NCI-H748 (cell line): ENCODE measurements at regions not wholly inside any gene's neighbourhood (a gene's known extent, or its start where the extent isn't known, plus 50 kb on each side); places are given as distances from the start of the nearest gene placed in this dataset.

Source experiments
- DNase-seq: peaks from one replicate; lab custom pipeline; 2025; ENCODE audit not compliant: unreplicated experiment; lab: John Stamatoyannopoulos, UW

- DNase-seq, result no peak
These were observed 834.0 kb upstream of the PCDH9 start for GRCh38 chr13:68064001-68064770.

GRCh38 chr13:68063181-68063580 lies 833.0 kb upstream of the PCDH9 start:
- no peak for DNase-seq

- DNase-seq, result no peak
These were observed 827.7 kb upstream of the PCDH9 start for GRCh38 chr13:68057836-68058235.

- DNase-seq, result peak; percentile 26
These were observed 826.9 kb upstream of the PCDH9 start for GRCh38 chr13:68056816-68057710.

GRCh38 chr13:68051910-68052309 lies 821.8 kb upstream of the PCDH9 start:
- no peak for DNase-seq

- no peak for DNase-seq
These were observed 820.6 kb upstream of the PCDH9 start for GRCh38 chr13:68050761-68051160.

- DNase-seq, result no peak
These were observed 818.7 kb upstream of the PCDH9 start for GRCh38 chr13:68048802-68049359.

- DNase-seq, result peak; percentile 6
These were observed 817.8 kb upstream of the PCDH9 start for GRCh38 chr13:68047889-68048288.

- DNase-seq, result no peak
These were observed 816.8 kb upstream of the PCDH9 start for GRCh38 chr13:68046903-68047302.

- no peak for DNase-seq
These were observed 800.1 kb upstream of the PCDH9 start for GRCh38 chr13:68030152-68030809.

GRCh38 chr13:68028701-68029100 lies 798.6 kb upstream of the PCDH9 start:
- no peak for DNase-seq

GRCh38 chr13:68027306-68027705 lies 797.2 kb upstream of the PCDH9 start:
- DNase-seq, result no peak

- no peak for DNase-seq
These were observed 795.9 kb upstream of the PCDH9 start for GRCh38 chr13:68026077-68026476.

- no peak for DNase-seq
These were observed 795.5 kb upstream of the PCDH9 start for GRCh38 chr13:68025604-68026003.

GRCh38 chr13:68023838-68024581 lies 793.9 kb upstream of the PCDH9 start:
- no peak for DNase-seq

GRCh38 chr13:68019901-68020300 lies 789.8 kb upstream of the PCDH9 start:
- no peak for DNase-seq

GRCh38 chr13:68009546-68009945 lies 779.4 kb upstream of the PCDH9 start:
- DNase-seq, result no peak

GRCh38 chr13:68007576-68007975 lies 777.4 kb upstream of the PCDH9 start:
- no peak for DNase-seq

- no peak for DNase-seq
These were observed 766.0 kb upstream of the PCDH9 start for GRCh38 chr13:67996101-67996500.

- no peak for DNase-seq
These were observed 760.7 kb upstream of the PCDH9 start for GRCh38 chr13:67990868-67991267.

- DNase-seq, result no peak
These were observed 756.1 kb upstream of the PCDH9 start for GRCh38 chr13:67986234-67986633.
